Mammary epithelial cell (primary cell): ENCODE measurements at regions not wholly inside any gene's neighbourhood (a gene's known extent, or its start where the extent isn't known, plus 50 kb on each side); places are given as distances from the start of the nearest gene placed in this dataset.

Experiments
- EZH2 ChIP-seq: IDR thresholded peaks from 2 replicates; pipeline ENCODE4 v1.6.1; 2012; ENCODE audit warnings: low read length, inconsistent platforms, borderline replicate concordance
- TF ChIP-seq, protein P1 (sequence below), 2 donors: IDR thresholded peaks in 1 of 2; conservative IDR thresholded peaks in 1 of 2; 2 replicates each; pipeline ENCODE4 v1.5.1; 2011 to 2012; ENCODE audit warnings: inconsistent platforms in 2 of 2, low read length in 2 of 2, mild to moderate bottlenecking in 2 of 2, control low read depth in 1 of 2, low read depth in 1 of 2; ENCODE audit not compliant: insufficient read depth in 1 of 2; ENCODE audit errors: extremely low read depth in 1 of 2

DNA sequence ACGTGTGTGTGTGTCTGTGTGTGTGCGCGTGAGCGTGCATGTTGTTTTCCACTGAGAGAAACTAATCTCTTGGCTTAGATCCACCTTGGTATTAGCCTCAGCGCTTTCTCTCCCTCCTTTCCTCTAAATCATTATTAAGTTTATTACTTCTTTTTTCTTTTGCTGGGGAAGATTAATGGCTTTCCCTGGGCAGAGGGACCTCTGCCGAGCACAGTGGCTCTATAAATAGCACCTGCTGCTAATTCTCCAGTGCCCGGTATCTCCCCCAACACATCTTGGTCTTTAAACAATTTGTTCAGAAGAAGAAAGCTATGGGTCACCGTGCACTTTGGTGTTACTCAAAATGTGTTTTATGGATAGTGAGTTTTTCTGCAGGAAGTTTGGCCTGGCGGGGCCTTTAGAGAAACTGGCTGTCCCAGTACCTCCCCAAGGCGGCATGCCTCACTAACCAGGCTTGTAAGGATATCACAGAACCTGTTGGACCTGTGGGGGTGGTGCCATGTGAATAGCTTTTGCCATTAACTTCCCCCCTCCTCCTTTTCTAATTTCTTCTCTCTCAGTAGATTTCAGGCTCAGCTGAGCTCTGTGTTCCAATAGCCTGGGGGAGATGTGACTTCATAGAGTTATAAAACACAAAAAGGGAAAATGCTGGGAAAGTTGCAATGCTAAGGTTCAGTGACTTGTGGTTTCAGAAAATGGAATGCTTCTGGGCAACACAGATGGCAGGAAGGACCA, 70.1 kb upstream of the RAB11FIP2 start:
- TF ChIP-seq, protein P1, sequence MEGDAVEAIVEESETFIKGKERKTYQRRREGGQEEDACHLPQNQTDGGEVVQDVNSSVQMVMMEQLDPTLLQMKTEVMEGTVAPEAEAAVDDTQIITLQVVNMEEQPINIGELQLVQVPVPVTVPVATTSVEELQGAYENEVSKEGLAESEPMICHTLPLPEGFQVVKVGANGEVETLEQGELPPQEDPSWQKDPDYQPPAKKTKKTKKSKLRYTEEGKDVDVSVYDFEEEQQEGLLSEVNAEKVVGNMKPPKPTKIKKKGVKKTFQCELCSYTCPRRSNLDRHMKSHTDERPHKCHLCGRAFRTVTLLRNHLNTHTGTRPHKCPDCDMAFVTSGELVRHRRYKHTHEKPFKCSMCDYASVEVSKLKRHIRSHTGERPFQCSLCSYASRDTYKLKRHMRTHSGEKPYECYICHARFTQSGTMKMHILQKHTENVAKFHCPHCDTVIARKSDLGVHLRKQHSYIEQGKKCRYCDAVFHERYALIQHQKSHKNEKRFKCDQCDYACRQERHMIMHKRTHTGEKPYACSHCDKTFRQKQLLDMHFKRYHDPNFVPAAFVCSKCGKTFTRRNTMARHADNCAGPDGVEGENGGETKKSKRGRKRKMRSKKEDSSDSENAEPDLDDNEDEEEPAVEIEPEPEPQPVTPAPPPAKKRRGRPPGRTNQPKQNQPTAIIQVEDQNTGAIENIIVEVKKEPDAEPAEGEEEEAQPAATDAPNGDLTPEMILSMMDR (conservative IDR thresholded peaks at IDR 0.05 in 1 of 2, IDR thresholded peaks at IDR 0.05 in 1 of 2; ENCODE audit: extremely low read depth in 1 of 2, insufficient read depth in 1 of 2, low read depth in 1 of 2, low read length in 2 of 2): no peak
- TF ChIP-seq EZH2: no peak
